HL-60 (cell line): ENCODE measurements at regions not wholly inside any gene's neighbourhood (a gene's known extent, or its start where the extent isn't known, plus 50 kb on each side); places are given as distances from the start of the nearest gene placed in this dataset.

Source experiments
- CTCF ChIP-seq: IDR thresholded peaks from one replicate; pipeline ENCODE4 v1.5.1; 2011; ENCODE audit warnings: low read length, control low read depth, inconsistent platforms; ENCODE audit not compliant: insufficient read depth
- GABPA ChIP-seq: IDR thresholded peaks from 2 replicates; pipeline ENCODE4 v1.6.1; 2012; ENCODE audit warnings: low read depth
- POLR2AphosphoS5 ChIP-seq: IDR thresholded peaks from 2 replicates; pipeline ENCODE4 v1.6.1; 2012; ENCODE audit warnings: low read depth
- SPI1 ChIP-seq: IDR thresholded peaks from 2 replicates; pipeline ENCODE4 v1.6.1; 2012; ENCODE audit warnings: low read depth, mild to moderate bottlenecking, borderline replicate concordance

GRCh38 chr20:62591591-62591990, 50.7 kb upstream of the SLCO4A1 start:
- TF ChIP-seq CTCF (no peak), POLR2AphosphoS5 (no peak), SPI1 (no peak), GABPA (no peak)
